Tibial artery (tissue), 4 donors: ENCODE measurements at regions not wholly inside any gene's neighbourhood (a gene's known extent, or its start where the extent isn't known, plus 50 kb on each side); places are given as distances from the start of the nearest gene placed in this dataset.

Experiments used
- DNase-seq, 2 donors: peaks; one replicate each; pipeline ENCODE4 v3.0.0-alpha.2; 2019
- H3K27ac ChIP-seq, 2 donors: fragments of 200-600 bp; sonication (generic) in 1 of 2; 1 replicate in 1 of 2; 2 replicates in 1 of 2; pipeline ENCODE4 v1.5.1; 2018 to 2019; ENCODE audit warnings: mild to moderate bottlenecking in 1 of 2
- H3K27me3 ChIP-seq, 2 donors: fragments of 200-600 bp; sonication (generic) in 1 of 2; one replicate each; pipeline versions ENCODE4 v1.5.1 to v1.6.0; 2016 to 2019
- H3K36me3 ChIP-seq, 3 donors: fragments of 200-600 bp; sonication (generic) in 2 of 3; one replicate each; pipeline ENCODE4 v1.5.1; 2016 to 2019; ENCODE audit warnings: mild to moderate bottlenecking in 2 of 3
- H3K4me1 ChIP-seq, 4 donors: fragments of 200-600 bp; sonication (generic) in 2 of 4; 1 replicate in 3 of 4; 2 replicates in 1 of 4; pipeline ENCODE4 v1.5.1; 2016 to 2019
- H3K4me3 ChIP-seq, 2 donors: fragments of 200-600 bp; sonication (generic) in 1 of 2; 1 replicate in 1 of 2; 2 replicates in 1 of 2; pipeline ENCODE4 v1.5.1; 2018 to 2019; ENCODE audit warnings: mild to moderate bottlenecking in 2 of 2
- H3K9me3 ChIP-seq, 3 donors: fragments of 200-600 bp; sonication (generic) in 1 of 3; one replicate each; pipeline ENCODE4 v1.5.1; 2016 to 2019
- intact Hi-C: fragments of 100-400 bp; cut with DNase I; formaldehyde crosslinking; loops from one replicate; pipeline ENCODE4 v1.15.0; 2023; ENCODE audit warnings: low total_unique reads
- TF ChIP-seq, protein P1 (sequence below), 2 experiments: fragments of 200-600 bp in 1 of 2; fragments of 450-650 bp in 1 of 2; IDR thresholded peaks; one replicate each; pipeline ENCODE4 v1.5.1; 2017 to 2019; ENCODE audit warnings: antibody characterized with exemption in 2 of 2, mild to moderate bottlenecking in 1 of 2, moderate library complexity in 1 of 2

DNA sequence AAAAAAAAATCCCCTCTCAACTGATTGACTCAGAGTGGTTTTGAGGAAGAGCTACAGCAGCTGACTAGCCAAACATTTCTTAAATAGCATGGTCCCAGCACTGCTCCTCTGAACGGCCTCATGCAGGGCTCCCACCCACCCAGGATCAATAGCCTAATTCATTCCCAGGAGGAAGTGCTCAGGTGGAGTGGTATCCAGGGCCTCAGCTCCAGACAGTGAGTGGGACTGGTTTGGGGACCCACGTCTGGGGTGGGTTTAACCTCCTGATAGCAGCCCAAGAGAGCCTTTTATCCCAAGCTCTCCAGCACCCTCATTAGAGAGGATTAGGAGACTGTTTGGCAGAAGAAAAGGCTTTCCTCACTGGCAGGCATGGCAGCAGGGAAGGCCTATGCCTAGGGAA lies 68.5 kb upstream of the CDH5 start:
- Histone ChIP-seq H3K4me3 (no peak overlapping the region), H3K4me1 (no peaks in the 10 kb centered on the region), H3K27ac (no peak overlapping the region), H3K9me3 (no peaks in the 10 kb centered on the region), H3K27me3 (peaks cover 0 to 2% of the 10 kb centered on the region in 2 donors), H3K36me3 (no peaks in the 10 kb centered on the region)
- TF ChIP-seq, protein P1, sequence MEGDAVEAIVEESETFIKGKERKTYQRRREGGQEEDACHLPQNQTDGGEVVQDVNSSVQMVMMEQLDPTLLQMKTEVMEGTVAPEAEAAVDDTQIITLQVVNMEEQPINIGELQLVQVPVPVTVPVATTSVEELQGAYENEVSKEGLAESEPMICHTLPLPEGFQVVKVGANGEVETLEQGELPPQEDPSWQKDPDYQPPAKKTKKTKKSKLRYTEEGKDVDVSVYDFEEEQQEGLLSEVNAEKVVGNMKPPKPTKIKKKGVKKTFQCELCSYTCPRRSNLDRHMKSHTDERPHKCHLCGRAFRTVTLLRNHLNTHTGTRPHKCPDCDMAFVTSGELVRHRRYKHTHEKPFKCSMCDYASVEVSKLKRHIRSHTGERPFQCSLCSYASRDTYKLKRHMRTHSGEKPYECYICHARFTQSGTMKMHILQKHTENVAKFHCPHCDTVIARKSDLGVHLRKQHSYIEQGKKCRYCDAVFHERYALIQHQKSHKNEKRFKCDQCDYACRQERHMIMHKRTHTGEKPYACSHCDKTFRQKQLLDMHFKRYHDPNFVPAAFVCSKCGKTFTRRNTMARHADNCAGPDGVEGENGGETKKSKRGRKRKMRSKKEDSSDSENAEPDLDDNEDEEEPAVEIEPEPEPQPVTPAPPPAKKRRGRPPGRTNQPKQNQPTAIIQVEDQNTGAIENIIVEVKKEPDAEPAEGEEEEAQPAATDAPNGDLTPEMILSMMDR (IDR thresholded peaks at IDR 0.05): no peak
- intact Hi-C loops: no loop called here
- DNase-seq: no peak

DNA sequence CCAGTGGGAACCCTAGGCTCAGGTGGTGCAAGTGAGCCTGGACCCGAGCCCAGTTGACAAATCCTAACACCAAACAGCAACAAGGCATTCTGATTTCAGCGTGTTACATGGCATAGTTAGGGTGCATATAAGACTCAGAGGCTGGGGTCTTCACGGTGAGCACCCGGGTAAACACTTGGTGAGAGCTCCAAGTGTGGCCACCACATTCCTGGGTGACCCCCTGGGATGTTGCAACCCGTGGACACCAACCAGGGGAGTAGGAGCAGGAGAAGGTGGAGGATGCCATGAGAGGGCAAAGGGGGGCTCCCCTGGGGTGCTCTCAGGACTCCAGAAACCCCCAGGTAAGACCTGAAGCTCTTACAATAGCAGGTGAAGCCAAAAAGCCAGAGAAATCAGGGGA lies 69.9 kb upstream of the CDH5 start:
- DNase-seq: no peak

DNA sequence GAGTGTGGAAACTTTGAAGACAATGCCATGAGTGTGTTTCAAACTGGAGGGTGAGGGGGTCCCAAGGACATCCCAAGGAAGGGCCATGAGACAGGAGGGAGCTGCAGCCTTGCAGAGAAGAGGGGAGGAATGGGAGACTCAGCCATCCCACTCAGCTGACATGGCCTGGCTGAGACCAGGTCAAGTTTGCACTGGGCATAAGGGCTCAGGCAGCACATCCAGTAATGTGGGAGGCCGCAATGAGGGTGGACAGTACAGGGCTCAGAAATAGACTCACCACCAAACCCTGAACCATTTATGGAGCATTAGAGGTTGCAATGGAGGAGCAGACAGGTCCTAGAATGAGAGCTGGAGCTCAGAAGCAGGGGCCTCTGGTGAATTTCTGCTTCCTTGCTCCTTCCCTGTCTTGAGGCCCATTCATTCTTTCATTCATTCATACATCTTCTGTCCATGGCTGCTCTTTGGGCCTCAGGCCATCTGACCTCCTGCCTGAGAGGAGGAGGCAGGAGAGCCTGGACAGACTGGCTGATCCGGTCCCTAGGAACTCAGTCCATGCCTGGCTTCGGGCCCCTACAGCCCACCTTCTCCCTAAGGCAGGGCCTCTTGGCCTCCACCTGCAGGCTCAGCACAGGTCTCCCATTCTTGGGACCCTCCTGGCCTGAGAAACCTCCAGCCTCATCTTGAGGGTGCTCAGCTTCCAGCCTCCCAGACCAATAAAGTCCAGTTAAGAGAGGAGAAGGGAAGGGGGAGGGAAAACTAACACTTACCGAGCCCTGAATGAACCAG lies 70.5 kb upstream of the CDH5 start:
- intact Hi-C loops: no loop called here
- DNase-seq: no peak
- TF ChIP-seq, protein P1 (IDR thresholded peaks at IDR 0.05): no peak
- Histone ChIP-seq H3K4me3 (no peak overlapping the region), H3K9me3 (no peaks in the 10 kb centered on the region), H3K27ac (no peak overlapping the region), H3K4me1 (no peaks in the 10 kb centered on the region), H3K36me3 (no peaks in the 10 kb centered on the region), H3K27me3 (peaks cover 0 to 2% of the 10 kb centered on the region in 2 donors)

More for the DNA sequence above, 69.9 kb upstream of the CDH5 start:
- Histone ChIP-seq H3K4me3 (no peak overlapping the region), H3K27ac (no peak overlapping the region), H3K27me3 (peaks cover 0 to 2% of the 10 kb centered on the region in 2 donors), H3K4me1 (no peaks in the 10 kb centered on the region), H3K36me3 (no peaks in the 10 kb centered on the region), H3K9me3 (no peaks in the 10 kb centered on the region)
- intact Hi-C loops: no loop called here
- TF ChIP-seq, protein P1 (IDR thresholded peaks at IDR 0.05): no peak

DNA sequence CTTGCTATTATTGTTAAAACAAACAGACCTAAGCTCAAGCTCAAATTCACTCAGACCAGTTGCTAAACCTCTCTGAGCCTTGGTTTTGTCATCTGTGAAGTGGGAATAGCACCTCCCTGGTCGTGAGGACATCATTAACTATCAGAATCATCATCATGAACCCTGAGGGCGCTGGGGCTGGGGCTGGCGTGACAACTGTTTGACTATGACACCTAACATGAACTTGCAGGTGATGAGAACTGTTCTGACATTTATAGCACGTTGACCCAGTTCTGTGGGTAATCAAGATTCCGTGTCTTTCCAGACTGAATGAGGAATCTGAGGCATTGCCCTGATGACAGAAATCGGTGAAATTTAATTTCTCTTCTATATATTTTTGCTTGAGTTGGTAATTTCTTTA lies 71.3 kb upstream of the CDH5 start:
- no peaks in the 10 kb centered on the region for H3K9me3 ChIP-seq
- no peak for DNase-seq
- no peaks in the 10 kb centered on the region for H3K36me3 ChIP-seq
- H3K4me3 ChIP-seq: no peak overlapping the region
- H3K4me1 ChIP-seq: no peaks in the 10 kb centered on the region
- TF ChIP-seq, protein P1 (IDR thresholded peaks at IDR 0.05): no peak
- intact Hi-C loops: no loop called here
- H3K27me3 ChIP-seq: peaks cover 0 to 2% of the 10 kb centered on the region in 2 donors
- H3K27ac ChIP-seq: no peak overlapping the region

DNA sequence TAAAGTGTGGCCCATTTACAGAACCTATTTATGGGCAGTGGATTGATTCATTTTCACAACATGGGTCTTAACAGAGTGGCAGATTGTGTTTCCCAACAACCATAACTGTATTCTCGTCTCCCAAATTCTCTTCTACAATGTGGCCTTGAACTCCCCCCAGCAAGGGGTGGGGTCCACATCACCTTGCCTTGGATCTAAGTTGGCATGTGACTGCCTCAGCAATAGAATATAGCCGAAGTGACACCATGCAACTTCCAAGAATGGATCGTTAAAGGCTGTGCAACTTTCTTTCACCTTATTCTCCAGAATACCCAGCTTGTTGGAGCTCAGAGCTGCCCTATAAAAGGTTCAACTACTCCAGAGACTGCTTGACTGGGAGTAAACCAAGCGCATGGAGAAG lies 72.0 kb upstream of the CDH5 start:
- Histone ChIP-seq H3K36me3 (no peaks in the 10 kb centered on the region), H3K4me1 (no peaks in the 10 kb centered on the region), H3K27ac (no peak overlapping the region), H3K4me3 (no peak overlapping the region), H3K27me3 (peaks cover 0 to 2% of the 10 kb centered on the region in 2 donors), H3K9me3 (no peaks in the 10 kb centered on the region)
- DNase-seq: no peak
- TF ChIP-seq, protein P1 (IDR thresholded peaks at IDR 0.05): no peak
- intact Hi-C loops: no loop called here
